CD8-positive, alpha-beta memory T cell (primary cell): ENCODE measurements at regions not wholly inside any gene's neighbourhood (a gene's known extent, or its start where the extent isn't known, plus 50 kb on each side); places are given as distances from the start of the nearest gene placed in this dataset.

Experiments used
- CTCF ChIA-PET: fragments of 350-600 bp; sonication (Branson Sonifier 250); formaldehyde crosslinking; loops from one replicate; lab custom pipeline; 2021; ENCODE audit warnings: antibody characterized with exemption; lab: Charles Lee
- POLR2A ChIA-PET: fragments of 350-600 bp; sonication (Branson Sonifier 250); formaldehyde crosslinking; loops from one replicate; lab custom pipeline; 2021; ENCODE audit warnings: antibody characterized with exemption; lab: Charles Lee
- DNase-seq, 5 donors: peaks; one replicate each; pipeline versions ENCODE4 v3.0.0 to v3.0.0-alpha.2; 2020 to 2022; ENCODE audit warnings: mixed read lengths in 1 of 5
- H3K27ac ChIP-seq: one replicate; pipeline ENCODE4 v1.7.0; 2013; ENCODE audit warnings: low read depth, mild to moderate bottlenecking, low read length, moderate library complexity
- H3K27me3 ChIP-seq: 2 replicates; pipeline ENCODE4 v1.7.0; 2013; ENCODE audit warnings: low read length, mild to moderate bottlenecking; ENCODE audit not compliant: insufficient read depth, poor library complexity, severe bottlenecking
- H3K36me3 ChIP-seq: 2 replicates; pipeline ENCODE4 v1.7.0; 2013; ENCODE audit warnings: mild to moderate bottlenecking, low read length, moderate library complexity; ENCODE audit not compliant: insufficient read depth
- H3K4me1 ChIP-seq: 2 replicates; pipeline ENCODE4 v1.7.0; 2013; ENCODE audit warnings: mild to moderate bottlenecking, low read length, moderate library complexity; ENCODE audit not compliant: insufficient read depth
- H3K4me3 ChIP-seq: 2 replicates; pipeline ENCODE4 v1.7.0; 2013; ENCODE audit warnings: mild to moderate bottlenecking, low read length
- H3K9me3 ChIP-seq: 2 replicates; pipeline ENCODE4 v1.7.0; 2013; ENCODE audit warnings: mild to moderate bottlenecking, low read length
- H3K27ac Mint-ChIP-seq, 8 donors: one replicate each; pipeline ENCODE4 v1.8.0; 2020 to 2021; ENCODE audit warnings: mixed read lengths in 8 of 8, mild to moderate bottlenecking in 6 of 8, inconsistent platforms in 3 of 8, moderate library complexity in 3 of 8
- H3K27me3 Mint-ChIP-seq, 2 donors: one replicate each; pipeline ENCODE4 v1.8.0; 2020 to 2021; ENCODE audit warnings: mixed read lengths in 2 of 2, mild to moderate bottlenecking in 1 of 2, moderate library complexity in 1 of 2
- H3K36me3 Mint-ChIP-seq, 3 donors: one replicate each; pipeline ENCODE4 v1.8.0; 2020 to 2021; ENCODE audit warnings: mixed read lengths in 3 of 3, inconsistent platforms in 1 of 3, mild to moderate bottlenecking in 1 of 3
- H3K4me1 Mint-ChIP-seq, 3 donors: one replicate each; pipeline ENCODE4 v1.8.0; 2020 to 2021; ENCODE audit warnings: mixed read lengths in 3 of 3, inconsistent platforms in 1 of 3, mild to moderate bottlenecking in 1 of 3
- H3K4me3 Mint-ChIP-seq, 7 donors: one replicate each; pipeline ENCODE4 v1.8.0; 2020 to 2021; ENCODE audit warnings: mixed read lengths in 7 of 7, mild to moderate bottlenecking in 6 of 7, moderate library complexity in 4 of 7, inconsistent platforms in 2 of 7
- H3K9me3 Mint-ChIP-seq, 5 donors: one replicate each; pipeline ENCODE4 v1.8.0; 2020 to 2022; ENCODE audit warnings: mixed read lengths in 5 of 5, mild to moderate bottlenecking in 3 of 5, moderate library complexity in 2 of 5, inconsistent platforms in 1 of 5

DNA sequence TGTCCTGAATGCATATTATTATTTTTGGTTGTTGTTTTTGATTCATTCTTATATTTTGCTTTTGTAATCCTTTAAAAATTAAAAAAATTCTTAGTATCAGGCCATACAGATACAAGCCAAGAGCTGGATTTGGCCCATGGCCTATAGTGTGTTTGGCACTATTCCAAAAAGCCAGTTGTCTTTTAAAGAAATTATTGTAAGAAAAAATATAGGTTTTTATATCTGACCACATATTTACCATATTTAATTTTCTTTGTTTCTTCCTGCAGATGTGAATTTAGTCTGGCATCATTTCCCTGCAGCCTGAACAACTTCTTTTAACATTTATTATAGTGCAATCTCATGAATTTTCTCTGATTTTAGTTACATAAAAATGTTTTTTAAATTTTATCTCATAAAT lies 652.8 kb upstream of the NR3C2 start:
- no peak overlapping the region for H3K27ac ChIP-seq
- ChIA-PET CTCF (no interaction called here), POLR2A (no interaction called here)
- H3K36me3 Mint-ChIP-seq = no peaks in the 10 kb centered on the region
- no peaks in the 10 kb centered on the region for H3K27me3 ChIP-seq
- no peaks in the 10 kb centered on the region for H3K4me1 ChIP-seq
- no peak overlapping the region for H3K4me3 Mint-ChIP-seq
- H3K9me3 ChIP-seq = no peaks in the 10 kb centered on the region
- H3K4me3 ChIP-seq = no peak overlapping the region
- no peak for DNase-seq
- H3K27me3 Mint-ChIP-seq = peaks cover 0 to 2% of the 10 kb centered on the region in 2 donors
- H3K27ac Mint-ChIP-seq = no peak overlapping the region
- H3K9me3 Mint-ChIP-seq = peaks cover 6 to 20% (median 14%) of the 10 kb centered on the region in 5 donors
- H3K36me3 ChIP-seq = no peaks in the 10 kb centered on the region
- H3K4me1 Mint-ChIP-seq = no peaks in the 10 kb centered on the region

DNA sequence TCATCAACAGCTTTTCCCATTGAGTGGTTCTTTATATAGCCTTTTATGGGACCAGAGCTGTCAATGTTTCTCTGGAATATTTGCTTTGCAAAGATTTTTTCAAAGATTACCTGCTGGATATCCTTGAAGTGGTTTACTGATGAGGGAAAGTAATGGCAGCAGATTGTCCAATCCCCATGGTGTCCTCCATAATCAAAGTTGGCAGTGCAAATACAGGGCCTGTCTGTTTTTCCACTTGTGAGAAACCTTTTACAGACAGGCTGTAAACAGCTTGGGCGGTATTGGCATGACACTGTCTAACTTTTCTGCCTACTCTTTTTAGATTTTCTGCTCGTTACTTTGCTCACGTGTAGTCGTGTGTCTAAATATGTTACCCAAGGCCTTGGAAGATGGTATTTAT lies 641.9 kb upstream of the NR3C2 start:
- no peaks in the 10 kb centered on the region for H3K4me1 ChIP-seq
- H3K9me3 ChIP-seq = no peaks in the 10 kb centered on the region
- H3K36me3 Mint-ChIP-seq = no peaks in the 10 kb centered on the region
- no peaks in the 10 kb centered on the region for H3K4me1 Mint-ChIP-seq
- H3K4me3 ChIP-seq = no peak overlapping the region
- CTCF ChIA-PET = no interaction called here
- H3K27ac Mint-ChIP-seq = no peak overlapping the region
- H3K27me3 Mint-ChIP-seq = no peaks in the 10 kb centered on the region
- peaks cover 0 to 5% (median 0%) of the 10 kb centered on the region in 5 donors for H3K9me3 Mint-ChIP-seq
- no peaks in the 10 kb centered on the region for H3K27me3 ChIP-seq
- H3K27ac ChIP-seq = no peak overlapping the region
- no peaks in the 10 kb centered on the region for H3K36me3 ChIP-seq
- POLR2A ChIA-PET = no interaction called here
- no peak overlapping the region for H3K4me3 Mint-ChIP-seq
- DNase-seq = no peak

DNA sequence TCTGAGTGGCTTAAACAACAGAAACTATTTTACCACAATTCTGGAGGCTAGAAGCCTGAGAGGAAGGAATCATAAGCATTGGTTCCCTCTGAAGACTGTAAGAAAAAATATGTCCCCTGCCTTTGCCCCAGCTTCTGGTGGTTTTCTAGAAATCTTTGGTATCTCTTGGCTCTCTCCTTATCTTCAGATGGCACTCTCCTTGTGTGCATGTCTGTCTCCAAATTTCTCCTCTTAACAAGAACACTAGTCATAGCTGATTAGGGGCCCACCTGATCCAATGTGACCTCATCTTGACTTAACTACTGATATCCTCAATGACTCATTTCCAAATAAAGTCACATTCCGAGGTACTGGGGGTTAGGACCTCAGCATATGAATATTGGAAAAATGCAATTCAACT lies 635.0 kb upstream of the NR3C2 start:
- H3K9me3 Mint-ChIP-seq = peaks cover 0 to 4% (median 0%) of the 10 kb centered on the region in 5 donors
- CTCF ChIA-PET = no interaction called here
- no peaks in the 10 kb centered on the region for H3K27me3 ChIP-seq

DNA sequence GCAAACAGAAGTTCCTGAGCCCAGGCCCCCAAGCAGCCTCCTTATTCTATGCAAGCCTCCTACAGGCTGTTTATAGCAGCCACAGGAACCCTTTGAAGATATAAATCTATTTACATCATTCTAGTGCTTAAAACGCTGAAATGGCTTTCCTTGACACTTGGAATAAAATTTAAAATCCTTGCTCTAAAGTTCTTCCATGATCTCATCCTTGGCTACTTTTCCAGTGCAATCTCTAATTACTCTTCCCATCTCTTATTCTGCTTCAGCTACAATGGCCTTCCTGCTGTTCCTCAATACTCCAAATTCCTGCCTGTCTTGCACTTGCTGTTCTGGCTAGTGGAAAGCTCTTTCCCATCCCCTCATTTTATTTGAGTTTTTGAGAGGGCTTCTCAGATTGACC lies 634.2 kb upstream of the NR3C2 start:
- no peaks in the 10 kb centered on the region for H3K36me3 Mint-ChIP-seq
- Histone ChIP-seq H3K4me3 (no peak overlapping the region), H3K27ac (no peak overlapping the region), H3K27me3 (no peaks in the 10 kb centered on the region), H3K4me1 (no peaks in the 10 kb centered on the region), H3K9me3 (no peaks in the 10 kb centered on the region), H3K36me3 (no peaks in the 10 kb centered on the region)
- ChIA-PET POLR2A (no interaction called here), CTCF (no interaction called here)
- H3K9me3 Mint-ChIP-seq = peaks cover 0 to 4% (median 0%) of the 10 kb centered on the region in 5 donors
- no peak for DNase-seq
- H3K27ac Mint-ChIP-seq = no peak overlapping the region
- peaks cover 0 to 3% of the 10 kb centered on the region in 2 donors for H3K27me3 Mint-ChIP-seq
- no peak overlapping the region for H3K4me3 Mint-ChIP-seq
- H3K4me1 Mint-ChIP-seq = no peaks in the 10 kb centered on the region

More for the DNA sequence above, 635.0 kb upstream of the NR3C2 start:
- no peak for DNase-seq
- H3K36me3 ChIP-seq = no peaks in the 10 kb centered on the region
- no peak overlapping the region for H3K27ac ChIP-seq
- no peak overlapping the region for H3K4me3 ChIP-seq
- H3K27me3 Mint-ChIP-seq = peaks cover 0 to 3% of the 10 kb centered on the region in 2 donors
- no peaks in the 10 kb centered on the region for H3K9me3 ChIP-seq
- H3K4me1 ChIP-seq = no peaks in the 10 kb centered on the region
- POLR2A ChIA-PET = no interaction called here
- H3K4me3 Mint-ChIP-seq = no peak overlapping the region
- no peaks in the 10 kb centered on the region for H3K4me1 Mint-ChIP-seq
- H3K36me3 Mint-ChIP-seq = no peaks in the 10 kb centered on the region
- no peak overlapping the region for H3K27ac Mint-ChIP-seq

DNA sequence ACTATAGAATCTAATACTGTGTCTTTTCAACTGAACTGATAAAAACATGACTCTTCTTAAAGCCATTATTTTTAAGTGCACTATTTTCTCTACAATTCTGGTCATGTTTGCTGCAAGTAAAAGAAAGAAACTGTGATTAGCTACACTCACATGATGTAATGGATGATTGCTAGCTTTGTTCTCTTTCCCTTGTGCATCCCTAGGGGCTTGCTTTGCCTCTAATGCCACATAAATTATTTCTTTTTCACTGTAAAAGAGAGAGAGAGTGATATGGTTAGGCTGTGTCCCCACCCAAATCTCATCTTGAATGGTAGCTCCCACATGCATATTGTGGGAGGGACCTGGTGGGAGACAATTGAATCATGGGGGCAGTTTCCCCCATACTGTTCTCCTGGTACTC lies 630.2 kb upstream of the NR3C2 start:
- no peak overlapping the region for H3K4me3 ChIP-seq
- no peaks in the 10 kb centered on the region for H3K27me3 ChIP-seq
- Mint-ChIP-seq H3K9me3 (peaks cover 0 to 7% (median 0%) of the 10 kb centered on the region in 5 donors), H3K36me3 (no peaks in the 10 kb centered on the region), H3K27me3 (peaks cover 1 to 3% of the 10 kb centered on the region in 2 donors), H3K4me3 (no peak overlapping the region), H3K27ac (no peak overlapping the region), H3K4me1 (no peaks in the 10 kb centered on the region)
- H3K9me3 ChIP-seq = no peaks in the 10 kb centered on the region
- POLR2A ChIA-PET = no interaction called here
- no peak overlapping the region for H3K27ac ChIP-seq
- DNase-seq = no peak
- CTCF ChIA-PET = no interaction called here
- H3K36me3 ChIP-seq = no peaks in the 10 kb centered on the region
- no peaks in the 10 kb centered on the region for H3K4me1 ChIP-seq

DNA sequence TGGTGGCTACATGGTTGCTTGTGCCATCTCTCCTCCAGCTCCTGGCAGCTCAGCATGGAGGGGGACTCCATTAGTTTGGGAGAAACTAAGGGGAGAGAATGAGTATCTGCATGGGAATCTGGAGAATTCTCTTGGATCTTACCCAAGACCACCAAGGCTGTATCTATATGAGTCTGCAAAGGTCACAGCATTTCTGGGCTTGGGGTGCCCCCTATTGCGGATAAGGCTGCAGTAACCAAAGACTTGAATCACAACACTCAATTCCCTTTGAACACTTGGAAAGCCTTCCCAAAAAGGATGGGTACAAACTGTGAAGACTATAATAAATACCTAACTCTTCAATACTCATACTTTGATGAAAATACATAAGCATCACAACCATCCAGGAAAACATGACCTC lies 623.5 kb upstream of the NR3C2 start:
- Mint-ChIP-seq H3K27ac (no peak overlapping the region), H3K4me1 (no peaks in the 10 kb centered on the region), H3K27me3 (peaks cover 4 to 10% of the 10 kb centered on the region in 2 donors), H3K4me3 (no peak overlapping the region), H3K36me3 (no peaks in the 10 kb centered on the region), H3K9me3 (peaks cover 0 to 4% (median 2%) of the 10 kb centered on the region in 5 donors)
- Histone ChIP-seq H3K4me3 (no peak overlapping the region), H3K36me3 (no peaks in the 10 kb centered on the region), H3K27me3 (no peaks in the 10 kb centered on the region), H3K27ac (no peak overlapping the region), H3K9me3 (no peaks in the 10 kb centered on the region), H3K4me1 (no peaks in the 10 kb centered on the region)
- CTCF ChIA-PET = no interaction called here
- POLR2A ChIA-PET = no interaction called here
- no peak for DNase-seq

DNA sequence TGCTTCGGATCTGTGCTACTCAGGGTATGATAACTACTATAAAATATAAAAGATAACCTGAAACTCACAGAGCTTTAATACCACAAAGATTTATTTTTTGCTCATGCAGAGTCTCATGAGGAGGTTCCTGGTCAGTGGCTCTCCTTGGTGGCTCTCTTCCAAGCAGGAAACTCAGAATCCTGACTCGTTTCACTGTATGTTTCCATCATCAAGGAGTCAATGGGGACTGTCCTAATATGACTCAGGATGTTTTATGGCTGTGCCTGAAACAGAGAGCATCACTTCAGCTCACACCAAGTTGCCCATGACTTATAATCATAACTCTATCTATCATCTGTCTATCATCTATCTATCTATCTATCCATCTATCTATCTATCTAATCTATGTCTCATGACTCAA lies 620.8 kb upstream of the NR3C2 start:
- no peak overlapping the region for H3K4me3 ChIP-seq
- CTCF ChIA-PET = no interaction called here
- H3K4me3 Mint-ChIP-seq = no peak overlapping the region

DNA sequence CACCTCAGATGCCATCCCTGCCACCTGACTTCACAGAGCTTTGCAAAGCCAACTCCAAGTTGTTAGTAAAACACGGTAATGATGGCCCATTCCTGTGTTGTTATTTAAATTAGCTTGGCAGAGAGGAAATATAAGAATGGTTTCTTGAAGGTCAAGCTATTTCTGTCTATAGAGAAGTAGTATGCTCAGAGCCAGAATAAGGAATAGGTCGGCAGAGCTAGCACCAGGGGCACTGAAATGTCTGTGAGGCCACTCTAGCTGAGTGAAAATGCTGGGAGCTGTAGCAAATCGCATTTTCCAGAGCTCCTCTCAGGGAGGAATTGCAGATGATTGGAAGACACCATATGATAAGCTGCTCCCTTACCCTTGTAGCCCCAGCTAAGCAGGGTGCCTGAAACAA lies 615.4 kb upstream of the NR3C2 start:
- ChIA-PET POLR2A (no interaction called here), CTCF (no interaction called here)
- no peak overlapping the region for H3K27ac ChIP-seq
- peaks cover 0 to 3% (median 0%) of the 10 kb centered on the region in 5 donors for H3K9me3 Mint-ChIP-seq
- no peak for DNase-seq
- no peaks in the 10 kb centered on the region for H3K27me3 Mint-ChIP-seq
- H3K4me3 Mint-ChIP-seq = no peak overlapping the region
- H3K4me1 Mint-ChIP-seq = no peaks in the 10 kb centered on the region
- H3K9me3 ChIP-seq = no peaks in the 10 kb centered on the region
- H3K4me1 ChIP-seq = no peaks in the 10 kb centered on the region
- no peaks in the 10 kb centered on the region for H3K36me3 ChIP-seq
- no peak overlapping the region for H3K27ac Mint-ChIP-seq
- no peaks in the 10 kb centered on the region for H3K27me3 ChIP-seq
- no peaks in the 10 kb centered on the region for H3K36me3 Mint-ChIP-seq
- no peak overlapping the region for H3K4me3 ChIP-seq

More for the DNA sequence above, 620.8 kb upstream of the NR3C2 start:
- H3K9me3 ChIP-seq = no peaks in the 10 kb centered on the region
- no peaks in the 10 kb centered on the region for H3K36me3 Mint-ChIP-seq
- H3K9me3 Mint-ChIP-seq = peaks cover 0 to 3% (median 2%) of the 10 kb centered on the region in 5 donors
- no peaks in the 10 kb centered on the region for H3K4me1 Mint-ChIP-seq
- no peaks in the 10 kb centered on the region for H3K27me3 ChIP-seq
- POLR2A ChIA-PET = no interaction called here
- DNase-seq = no peak
- no peaks in the 10 kb centered on the region for H3K4me1 ChIP-seq
- H3K27me3 Mint-ChIP-seq = peaks cover 2 to 10% of the 10 kb centered on the region in 2 donors
- H3K36me3 ChIP-seq = no peaks in the 10 kb centered on the region
- no peak overlapping the region for H3K27ac ChIP-seq
- no peak overlapping the region for H3K27ac Mint-ChIP-seq

DNA sequence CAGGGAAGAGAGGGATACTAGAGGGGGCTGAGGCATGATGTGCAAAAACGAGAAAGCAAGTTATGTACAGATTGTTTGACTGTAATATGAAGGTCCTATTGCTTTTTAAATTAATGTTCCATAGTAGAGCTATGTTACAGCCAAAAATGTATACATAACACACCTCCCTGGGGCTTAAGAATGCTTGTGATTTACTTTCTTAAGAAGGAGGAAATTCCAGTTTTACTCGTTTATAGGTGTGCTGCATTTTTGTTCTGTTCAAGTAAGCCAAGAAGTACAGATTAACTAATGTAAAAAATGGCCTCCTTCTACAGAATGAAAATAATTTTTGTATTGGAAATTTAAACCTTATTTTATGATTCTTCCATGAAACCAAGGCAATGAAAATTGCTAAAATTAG lies 614.4 kb upstream of the NR3C2 start:
- CTCF ChIA-PET = no interaction called here
- no peak overlapping the region for H3K4me3 ChIP-seq
- no peak overlapping the region for H3K27ac ChIP-seq
- H3K4me1 ChIP-seq = no peaks in the 10 kb centered on the region
- DNase-seq = no peak
- Mint-ChIP-seq H3K27me3 (no peaks in the 10 kb centered on the region), H3K27ac (no peak overlapping the region), H3K36me3 (no peaks in the 10 kb centered on the region), H3K4me1 (no peaks in the 10 kb centered on the region), H3K4me3 (no peak overlapping the region), H3K9me3 (peaks cover 0 to 3% (median 0%) of the 10 kb centered on the region in 5 donors)
- no peaks in the 10 kb centered on the region for H3K9me3 ChIP-seq
- POLR2A ChIA-PET = no interaction called here
- H3K36me3 ChIP-seq = no peaks in the 10 kb centered on the region
- H3K27me3 ChIP-seq = no peaks in the 10 kb centered on the region
